Peyer's patch (tissue), 4 donors: ENCODE measurements at regions not wholly inside any gene's neighbourhood (a gene's known extent, or its start where the extent isn't known, plus 50 kb on each side); places are given as distances from the start of the nearest gene placed in this dataset.

ENCODE experiments used
- DNase-seq, 3 donors: peaks; one replicate each; pipeline ENCODE4 v3.0.0-alpha.2; 2017 to 2019
- H3K27ac ChIP-seq, 4 donors: fragments of 200-600 bp; sonication (generic); one replicate each; pipeline ENCODE4 v1.5.1; 2016 to 2019
- H3K27me3 ChIP-seq, 2 donors: fragments of 200-600 bp; sonication (generic); one replicate each; pipeline ENCODE4 v1.5.1; 2019
- H3K36me3 ChIP-seq, 3 donors: fragments of 200-600 bp; sonication (generic); one replicate each; pipeline ENCODE4 v1.5.1; 2016 to 2019
- H3K4me1 ChIP-seq, 4 donors: fragments of 200-600 bp; sonication (generic); one replicate each; pipeline ENCODE4 v1.5.1; 2016 to 2019
- H3K4me3 ChIP-seq, 4 donors: fragments of 200-600 bp; sonication (generic); 1 replicate in 3 of 4; 2 replicates in 1 of 4; pipeline ENCODE4 v1.5.1; 2016 to 2019; ENCODE audit warnings: mild to moderate bottlenecking in 1 of 4
- H3K9me3 ChIP-seq, 4 donors: fragments of 200-600 bp; sonication (generic); one replicate each; pipeline ENCODE4 v1.5.1; 2016 to 2019; ENCODE audit warnings: mild to moderate bottlenecking in 1 of 4
- CTCF ChIP-seq, 6 experiments: fragments of 450-650 bp in 4 of 6; fragments of 200-600 bp in 2 of 6; sonication (generic) in 1 of 6; IDR thresholded peaks; one replicate each; pipeline ENCODE4 v1.5.1; 2017 to 2019; ENCODE audit warnings: antibody characterized with exemption in 6 of 6, mild to moderate bottlenecking in 3 of 6, moderate library complexity in 1 of 6
- POLR2A ChIP-seq, 2 donors: fragments of 450-650 bp; IDR thresholded peaks; one replicate each; pipeline ENCODE4 v1.5.1; 2017; ENCODE audit warnings: antibody characterized with exemption in 2 of 2, mild to moderate bottlenecking in 2 of 2, moderate library complexity in 2 of 2

- Histone ChIP-seq H3K27ac (no peak overlapping the region), H3K27me3 (no peaks in the 10 kb centered on the region), H3K4me3 (no peak overlapping the region), H3K36me3 (no peaks in the 10 kb centered on the region), H3K4me1 (no peaks in the 10 kb centered on the region), H3K9me3 (no peaks in the 10 kb centered on the region)
- TF ChIP-seq POLR2A (IDR thresholded peaks at IDR 0.05) (no peak), CTCF (IDR thresholded peaks at IDR 0.05) (no peak)
- DNase-seq: no peak
These were observed 496.0 kb upstream of the PKN2 start for GRCh38 chr1:88188038-88188437.

- Histone ChIP-seq H3K36me3 (no peaks in the 10 kb centered on the region), H3K9me3 (no peaks in the 10 kb centered on the region)
- TF ChIP-seq POLR2A (IDR thresholded peaks at IDR 0.05): no peak
- TF ChIP-seq CTCF (IDR thresholded peaks at IDR 0.05): no peak
These were observed 494.5 kb upstream of the PKN2 start for GRCh38 chr1:88189525-88189924.

GRCh38 chr1:88191917-88192316 lies 492.2 kb upstream of the PKN2 start:
- DNase-seq: no peak

More at GRCh38 chr1:88189525-88189924, 494.5 kb upstream of the PKN2 start:
- DNase-seq: no peak
- Histone ChIP-seq H3K27ac (no peak overlapping the region), H3K4me3 (no peak overlapping the region), H3K27me3 (no peaks in the 10 kb centered on the region), H3K4me1 (no peaks in the 10 kb centered on the region)

DNA sequence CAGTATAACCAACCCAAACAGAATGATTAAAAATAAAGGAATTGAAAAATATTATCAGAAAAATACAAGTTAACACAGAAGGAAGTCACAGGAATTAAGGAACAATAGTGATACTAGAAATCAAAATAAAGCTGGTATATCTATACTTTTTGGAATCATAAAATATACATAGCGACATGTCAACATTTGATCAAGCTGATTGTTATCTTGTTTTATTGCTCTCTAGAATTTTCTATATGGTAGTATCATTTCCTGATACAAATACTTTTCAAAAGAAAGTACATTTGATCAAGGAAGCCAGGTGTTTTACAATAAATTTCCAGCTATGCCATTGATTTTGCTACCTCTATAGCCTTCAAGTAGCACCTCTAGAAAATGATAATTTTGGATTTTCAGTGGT lies 489.5 kb upstream of the PKN2 start:
- no peak for TF ChIP-seq CTCF (IDR thresholded peaks at IDR 0.05)
- TF ChIP-seq POLR2A (IDR thresholded peaks at IDR 0.05): no peak
- Histone ChIP-seq H3K27me3 (no peaks in the 10 kb centered on the region), H3K4me3 (no peak overlapping the region), H3K27ac (no peak overlapping the region), H3K9me3 (no peaks in the 10 kb centered on the region), H3K4me1 (no peaks in the 10 kb centered on the region), H3K36me3 (no peaks in the 10 kb centered on the region)
- DNase-seq: no peak

More at GRCh38 chr1:88191917-88192316, 492.2 kb upstream of the PKN2 start:
- no peaks in the 10 kb centered on the region for H3K36me3 ChIP-seq
- H3K4me1 ChIP-seq: no peaks in the 10 kb centered on the region
- H3K27ac ChIP-seq: no peak overlapping the region
- H3K9me3 ChIP-seq: no peaks in the 10 kb centered on the region
- TF ChIP-seq POLR2A (IDR thresholded peaks at IDR 0.05): no peak
- TF ChIP-seq CTCF (IDR thresholded peaks at IDR 0.05): no peak
- no peaks in the 10 kb centered on the region for H3K27me3 ChIP-seq
- no peak overlapping the region for H3K4me3 ChIP-seq

- no peak overlapping the region for H3K27ac ChIP-seq
- TF ChIP-seq CTCF (IDR thresholded peaks at IDR 0.05) (no peak), POLR2A (IDR thresholded peaks at IDR 0.05) (no peak)
- H3K27me3 ChIP-seq: no peaks in the 10 kb centered on the region
- DNase-seq: no peak
- H3K4me1 ChIP-seq: no peaks in the 10 kb centered on the region
- H3K9me3 ChIP-seq: no peaks in the 10 kb centered on the region
- no peak overlapping the region for H3K4me3 ChIP-seq
- H3K36me3 ChIP-seq: no peaks in the 10 kb centered on the region
These were observed 483.5 kb upstream of the PKN2 start for GRCh38 chr1:88200545-88200944.

DNA sequence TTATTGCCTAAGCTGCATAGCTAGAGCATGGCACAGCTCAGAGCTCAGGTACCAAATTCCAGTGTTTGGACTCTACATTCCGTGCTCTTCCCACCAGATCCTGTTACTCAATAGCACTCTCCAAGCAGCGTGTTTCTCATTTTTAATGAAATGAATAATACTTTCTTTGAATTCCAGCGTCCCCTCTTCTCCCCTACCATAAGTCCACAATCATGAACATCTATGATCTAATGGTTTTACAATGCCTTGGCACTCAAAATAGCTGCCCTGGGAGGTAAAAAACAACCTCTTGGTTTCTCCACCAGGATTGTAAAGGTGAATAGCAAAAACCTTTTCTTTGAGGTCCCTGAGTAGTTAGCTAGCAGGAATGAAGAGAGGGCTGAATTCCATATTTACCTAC lies 480.0 kb upstream of the PKN2 start:
- H3K4me1 ChIP-seq: no peaks in the 10 kb centered on the region
- no peak for TF ChIP-seq POLR2A (IDR thresholded peaks at IDR 0.05)
- TF ChIP-seq CTCF (IDR thresholded peaks at IDR 0.05): no peak
- no peaks in the 10 kb centered on the region for H3K36me3 ChIP-seq
- H3K27me3 ChIP-seq: no peaks in the 10 kb centered on the region
- DNase-seq: no peak
- no peak overlapping the region for H3K4me3 ChIP-seq
- no peaks in the 10 kb centered on the region for H3K9me3 ChIP-seq
- H3K27ac ChIP-seq: no peak overlapping the region
